Smooth muscle cell (in vitro differentiated cells): ENCODE measurements at regions not wholly inside any gene's neighbourhood (a gene's known extent, or its start where the extent isn't known, plus 50 kb on each side); places are given as distances from the start of the nearest gene placed in this dataset.

ENCODE experiments used
- DNase-seq: peaks from one replicate; lab custom pipeline; 2025; ENCODE audit not compliant: unreplicated experiment; lab: John Stamatoyannopoulos, UW
- H2AFZ ChIP-seq: fragments of 200-600 bp; sonication (generic); 2 replicates; pipeline ENCODE4 v1.6.0; 2016; ENCODE audit warnings: antibody characterized with exemption, low read depth, mild to moderate bottlenecking
- H3F3A ChIP-seq: fragments of 200-600 bp; sonication (generic); 2 replicates; pipeline ENCODE4 v1.6.0; 2017; ENCODE audit warnings: antibody characterized with exemption, low read depth
- H3K27ac ChIP-seq: fragments of 200-600 bp; sonication (generic); 2 replicates; pipeline ENCODE4 v1.5.1; 2016; ENCODE audit warnings: low read depth, mild to moderate bottlenecking
- H3K27me3 ChIP-seq: fragments of 200-600 bp; sonication (generic); 2 replicates; pipeline ENCODE4 v1.6.1; 2016; ENCODE audit warnings: low read depth, mild to moderate bottlenecking
- H3K36me3 ChIP-seq: fragments of 200-600 bp; sonication (generic); 2 replicates; pipeline ENCODE4 v1.5.1; 2016; ENCODE audit warnings: low read depth
- H3K4me1 ChIP-seq: fragments of 200-600 bp; sonication (generic); 2 replicates; pipeline ENCODE4 v1.5.1; 2016; ENCODE audit warnings: low read depth
- H3K4me2 ChIP-seq: fragments of 200-600 bp; sonication (generic); 2 replicates; pipeline ENCODE4 v1.6.0; 2016; ENCODE audit warnings: mild to moderate bottlenecking
- H3K4me3 ChIP-seq: fragments of 200-600 bp; sonication (generic); 2 replicates; pipeline ENCODE4 v1.5.1; 2016; ENCODE audit warnings: mild to moderate bottlenecking
- H3K79me2 ChIP-seq: fragments of 200-600 bp; sonication (generic); 2 replicates; pipeline ENCODE4 v1.6.0; 2016; ENCODE audit warnings: low read depth, mild to moderate bottlenecking
- H3K9ac ChIP-seq: fragments of 200-600 bp; sonication (generic); 2 replicates; pipeline ENCODE4 v1.6.0; 2016; ENCODE audit warnings: low read depth
- H3K9me3 ChIP-seq: fragments of 200-600 bp; sonication (generic); replicated peaks from 2 replicates; pipeline ENCODE4 v1.5.1; 2016; ENCODE audit warnings: low read depth
- H4K20me1 ChIP-seq: fragments of 200-600 bp; sonication (generic); 2 replicates; pipeline ENCODE4 v1.6.0; 2016; ENCODE audit warnings: low read depth
- CTCF ChIP-seq: fragments of 200-600 bp; sonication (generic); IDR thresholded peaks from 2 replicates; pipeline ENCODE4 v1.5.1; 2017; ENCODE audit warnings: borderline replicate concordance, mild to moderate bottlenecking, antibody characterized with exemption; ENCODE audit not compliant: insufficient read depth, poor library complexity, severe bottlenecking
- WGBS: methylation state at CpG from one replicate; pipeline ENCODE4 v1.1.7; 2016; ENCODE audit warnings: low lambda C conversion rate; 5-methylcytosine and 5-hydroxymethylcytosine counted together

GRCh38 chr14:98692832-98693231 is 579.2 kb downstream of the BCL11B start:
- H4K20me1 ChIP-seq, result no peaks in the 10 kb centered on the region
- no peak for TF ChIP-seq CTCF
- no peak overlapping the region for H3K4me3 ChIP-seq
- no peaks in the 10 kb centered on the region for H3K4me1 ChIP-seq
- H3K4me2 ChIP-seq, result no peak overlapping the region
- H2AFZ ChIP-seq, result no peak overlapping the region
- H3K27me3 ChIP-seq, result no peaks in the 10 kb centered on the region
- 92% methylated on average over 5 of the region's 5 CpGs for WGBS
- H3K79me2 ChIP-seq, result no peaks in the 10 kb centered on the region
- no peaks in the 10 kb centered on the region for H3K9me3 ChIP-seq
- H3K9ac ChIP-seq, result no peak overlapping the region
- no peak overlapping the region for H3K27ac ChIP-seq
- no peaks in the 10 kb centered on the region for H3K36me3 ChIP-seq
- DNase-seq, result no peak
- H3F3A ChIP-seq, result no peaks in the 10 kb centered on the region

GRCh38 chr14:98694541-98694940 is 577.5 kb downstream of the BCL11B start:
- Histone ChIP-seq H2AFZ (no peak overlapping the region), H3K4me1 (no peaks in the 10 kb centered on the region), H4K20me1 (no peaks in the 10 kb centered on the region), H3K27ac (no peak overlapping the region), H3K79me2 (no peaks in the 10 kb centered on the region), H3K4me3 (no peak overlapping the region), H3K36me3 (no peaks in the 10 kb centered on the region), H3K9ac (no peak overlapping the region), H3F3A (no peaks in the 10 kb centered on the region), H3K9me3 (no peaks in the 10 kb centered on the region), H3K4me2 (no peak overlapping the region), H3K27me3 (no peaks in the 10 kb centered on the region)
- no peak for DNase-seq
- no peak for TF ChIP-seq CTCF

GRCh38 chr14:98695809-98696208 is 576.2 kb downstream of the BCL11B start:
- no peaks in the 10 kb centered on the region for H3K4me1 ChIP-seq
- no peak overlapping the region for H2AFZ ChIP-seq

More at GRCh38 chr14:98695809-98696208, 576.2 kb downstream of the BCL11B start:
- no peak for DNase-seq
- TF ChIP-seq CTCF, result no peak
- H3F3A ChIP-seq, result no peaks in the 10 kb centered on the region
- 87% methylated on average over 1 of the region's 1 CpG for WGBS
- H3K4me2 ChIP-seq, result no peak overlapping the region
- no peaks in the 10 kb centered on the region for H3K79me2 ChIP-seq
- no peaks in the 10 kb centered on the region for H4K20me1 ChIP-seq
- H3K27ac ChIP-seq, result no peak overlapping the region
- H3K9ac ChIP-seq, result no peak overlapping the region
- H3K4me3 ChIP-seq, result no peak overlapping the region
- no peaks in the 10 kb centered on the region for H3K9me3 ChIP-seq
- no peaks in the 10 kb centered on the region for H3K27me3 ChIP-seq
- no peaks in the 10 kb centered on the region for H3K36me3 ChIP-seq
